ENCODE measurements at regions not wholly inside any gene's neighbourhood (a gene's known extent, or its start where the extent isn't known, plus 50 kb on each side); places are given as distances from the start of the nearest gene placed in this dataset.

- Histone ChIP-seq H3K36me3 (ENCODE audit: control insufficient read depth in 2 of 3, insufficient read depth in 3 of 3, low read length in 3 of 3) (no peaks in the 10 kb centered on the region), H3K9me3 (ENCODE audit: control insufficient read depth in 2 of 3, insufficient read depth in 1 of 3, low read length in 3 of 3) (no peaks in the 10 kb centered on the region), H3K4me1 (ENCODE audit: control insufficient read depth in 2 of 3, insufficient read depth in 2 of 3, low read depth in 1 of 3, low read length in 3 of 3) (no peaks in the 10 kb centered on the region), H3K27ac (ENCODE audit: low read depth in 2 of 2, low read length in 2 of 2) (no peak overlapping the region), H3K4me3 (ENCODE audit: low read length in 3 of 3) (no peak overlapping the region), H3K9ac (ENCODE audit: low read length in 3 of 3) (no peak overlapping the region), H3K27me3 (ENCODE audit: control insufficient read depth, insufficient read depth, low read length) (no peaks in the 10 kb centered on the region)
- intact Hi-C loops (cut with DNase I) = no loop called here
- DNase-seq (peak in 2 of 5 donors; percentile 26 to 32), FAIRE-seq (no peak)
- no peak for TF ChIP-seq CTCF (IDR thresholded peaks at IDR 0.05; ENCODE audit: borderline replicate concordance, extremely low read depth, insufficient read depth)
These were observed 250.9 kb downstream of the IRS1 start for GRCh38 chr2:226548732-226549131.

- FAIRE-seq (no peak), DNase-seq (no peak)
- no peak overlapping the region for H3K4me3 ChIP-seq (ENCODE audit: low read length in 3 of 3)
- TF ChIP-seq CTCF (IDR thresholded peaks at IDR 0.05; ENCODE audit: borderline replicate concordance, extremely low read depth, insufficient read depth) = no peak
- H3K9me3 ChIP-seq (ENCODE audit: control insufficient read depth in 2 of 3, insufficient read depth in 1 of 3, low read length in 3 of 3) = no peaks in the 10 kb centered on the region
- H3K4me1 ChIP-seq (ENCODE audit: control insufficient read depth in 2 of 3, insufficient read depth in 2 of 3, low read depth in 1 of 3, low read length in 3 of 3) = no peaks in the 10 kb centered on the region
- no peaks in the 10 kb centered on the region for H3K36me3 ChIP-seq (ENCODE audit: control insufficient read depth in 2 of 3, insufficient read depth in 3 of 3, low read length in 3 of 3)
- intact Hi-C loops (cut with DNase I) = no loop called here
- H3K9ac ChIP-seq (ENCODE audit: low read length in 3 of 3) = no peak overlapping the region
- no peaks in the 10 kb centered on the region for H3K27me3 ChIP-seq (ENCODE audit: control insufficient read depth, insufficient read depth, low read length)
- H3K27ac ChIP-seq (ENCODE audit: low read depth in 2 of 2, low read length in 2 of 2) = no peak overlapping the region
These were observed 254.9 kb downstream of the IRS1 start for GRCh38 chr2:226544596-226545210.

- Histone ChIP-seq H3K36me3 (ENCODE audit: control insufficient read depth in 2 of 3, insufficient read depth in 3 of 3, low read length in 3 of 3) (no peaks in the 10 kb centered on the region), H3K9me3 (ENCODE audit: control insufficient read depth in 2 of 3, insufficient read depth in 1 of 3, low read length in 3 of 3) (no peaks in the 10 kb centered on the region), H3K9ac (ENCODE audit: low read length in 3 of 3) (no peak overlapping the region), H3K27me3 (ENCODE audit: control insufficient read depth, insufficient read depth, low read length) (no peaks in the 10 kb centered on the region), H3K27ac (ENCODE audit: low read depth in 2 of 2, low read length in 2 of 2) (no peak overlapping the region), H3K4me3 (ENCODE audit: low read length in 3 of 3) (no peak overlapping the region), H3K4me1 (ENCODE audit: control insufficient read depth in 2 of 3, insufficient read depth in 2 of 3, low read depth in 1 of 3, low read length in 3 of 3) (no peaks in the 10 kb centered on the region)
- FAIRE-seq (no peak), DNase-seq (no peak)
- TF ChIP-seq CTCF (IDR thresholded peaks at IDR 0.05; ENCODE audit: borderline replicate concordance, extremely low read depth, insufficient read depth) = no peak
- intact Hi-C loops (cut with DNase I) = no loop called here
These were observed 259.2 kb downstream of the IRS1 start for GRCh38 chr2:226540204-226540994.
